Epidermal melanocyte (primary cell): ENCODE measurements at regions not wholly inside any gene's neighbourhood (a gene's known extent, or its start where the extent isn't known, plus 50 kb on each side); places are given as distances from the start of the nearest gene placed in this dataset.
"Not testable (repeated sequence)": the region's sequence is repeated elsewhere in the genome, so short reads cannot be mapped to it uniquely, and the experiment has no call there.

Experiments used
- DNase-seq: peaks from one replicate; pipeline ENCODE4 v3.0.0; 2011; ENCODE audit warnings: low spot score; ENCODE audit not compliant: insufficient read length

DNA sequence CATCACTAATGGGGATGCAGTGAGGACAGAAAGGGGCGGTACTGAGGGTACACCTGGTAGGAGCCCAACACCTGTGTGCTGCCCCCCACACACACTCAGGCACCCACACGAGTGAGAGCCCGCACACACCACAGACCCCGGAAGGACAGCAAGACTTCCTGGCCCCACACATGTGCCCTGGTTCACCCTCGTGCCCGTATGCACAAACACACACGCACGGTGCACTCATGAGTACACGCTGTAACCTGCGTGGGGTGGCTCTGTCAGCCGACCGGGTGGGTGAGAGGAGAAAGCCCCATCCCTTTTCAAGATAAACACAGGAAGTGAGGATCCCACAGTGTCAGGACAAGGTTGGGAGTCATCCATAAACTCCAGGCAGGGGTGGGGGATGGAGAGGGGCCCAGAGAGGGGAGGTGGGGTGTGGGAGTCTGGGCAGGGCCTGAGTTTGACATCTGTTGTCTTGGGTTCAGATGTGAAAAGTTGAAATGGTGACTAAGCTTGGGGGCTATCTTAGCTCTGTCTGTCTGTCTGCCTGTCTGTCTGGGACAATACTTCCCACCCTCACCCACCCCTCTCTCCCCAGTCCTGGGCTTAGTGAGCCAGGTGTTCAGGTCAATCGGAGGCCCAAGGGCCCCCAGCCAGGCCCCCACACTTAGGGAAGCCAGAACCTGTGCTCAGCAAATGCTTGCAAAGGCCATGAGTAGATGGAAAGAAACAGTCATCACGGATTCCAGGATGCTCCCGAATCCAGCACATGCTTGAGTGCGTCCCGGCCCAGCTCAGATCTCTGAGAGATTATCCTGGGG is 119.8 kb upstream of the ZBTB40 start:
- DNase-seq, result no peak

- DNase-seq, result no peak
These were observed 119.3 kb upstream of the ZBTB40 start for GRCh38 chr1:22332424-22332717.

GRCh38 chr1:22332795-22333499 is 118.7 kb upstream of the ZBTB40 start:
- no peak for DNase-seq

DNA sequence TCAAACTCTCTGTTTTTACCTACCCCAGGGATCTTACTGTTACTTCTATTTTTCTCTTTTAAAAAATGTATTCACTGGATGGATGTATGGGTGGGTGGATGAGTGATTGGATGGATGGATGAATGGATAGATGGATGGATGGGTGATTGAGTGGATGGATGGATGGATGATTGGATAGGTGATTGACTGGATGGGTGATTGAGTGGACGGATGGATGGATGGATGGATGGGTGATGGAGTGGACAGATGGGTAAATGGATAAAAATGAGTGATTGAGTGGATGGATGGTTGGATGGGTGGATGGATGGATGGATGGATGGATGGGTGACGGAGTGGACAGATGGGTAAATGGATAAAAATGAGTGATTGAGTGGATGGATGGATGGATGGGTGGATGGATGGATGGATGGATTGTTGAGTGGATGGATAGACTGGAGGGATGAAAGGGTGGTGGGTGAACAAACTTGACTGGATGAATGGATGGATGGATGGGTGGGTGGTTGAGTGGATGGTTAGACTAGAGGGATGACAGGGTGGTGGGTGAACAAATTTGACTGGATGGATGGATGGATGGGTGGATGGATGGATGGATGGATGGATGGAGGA is 118.0 kb upstream of the ZBTB40 start:
- DNase-seq, result no peak

- no peak for DNase-seq
These were observed 116.6 kb upstream of the ZBTB40 start for GRCh38 chr1:22334860-22335550.

DNA sequence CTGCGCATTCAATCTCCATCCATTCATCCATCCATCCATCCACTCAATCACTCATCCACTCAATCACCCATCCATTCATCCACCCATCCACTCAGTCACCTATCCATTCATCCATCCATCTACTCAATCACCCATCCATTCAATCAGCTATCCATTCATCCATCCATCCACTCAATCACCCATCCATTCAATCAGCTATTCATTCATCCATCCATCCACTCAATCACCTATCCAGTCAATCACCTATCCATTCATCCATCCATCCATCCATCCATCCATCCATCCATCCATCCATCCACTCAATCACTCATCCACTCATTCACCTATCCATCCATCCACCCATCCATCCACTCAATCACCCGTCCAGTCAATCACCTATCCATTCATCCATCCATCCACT is 115.4 kb upstream of the ZBTB40 start:
- not testable (repeated sequence) for DNase-seq

- not testable (repeated sequence) for DNase-seq
These were observed 114.7 kb upstream of the ZBTB40 start for GRCh38 chr1:22336696-22337545.

GRCh38 chr1:22338071-22338765 is 113.4 kb upstream of the ZBTB40 start:
- no peak for DNase-seq

- DNase-seq, result no peak
These were observed 112.4 kb upstream of the ZBTB40 start for GRCh38 chr1:22339237-22339636.

- DNase-seq, result no peak
These were observed 111.6 kb upstream of the ZBTB40 start for GRCh38 chr1:22340066-22340465.

GRCh38 chr1:22340873-22341272 is 110.8 kb upstream of the ZBTB40 start:
- DNase-seq, result no peak

DNA sequence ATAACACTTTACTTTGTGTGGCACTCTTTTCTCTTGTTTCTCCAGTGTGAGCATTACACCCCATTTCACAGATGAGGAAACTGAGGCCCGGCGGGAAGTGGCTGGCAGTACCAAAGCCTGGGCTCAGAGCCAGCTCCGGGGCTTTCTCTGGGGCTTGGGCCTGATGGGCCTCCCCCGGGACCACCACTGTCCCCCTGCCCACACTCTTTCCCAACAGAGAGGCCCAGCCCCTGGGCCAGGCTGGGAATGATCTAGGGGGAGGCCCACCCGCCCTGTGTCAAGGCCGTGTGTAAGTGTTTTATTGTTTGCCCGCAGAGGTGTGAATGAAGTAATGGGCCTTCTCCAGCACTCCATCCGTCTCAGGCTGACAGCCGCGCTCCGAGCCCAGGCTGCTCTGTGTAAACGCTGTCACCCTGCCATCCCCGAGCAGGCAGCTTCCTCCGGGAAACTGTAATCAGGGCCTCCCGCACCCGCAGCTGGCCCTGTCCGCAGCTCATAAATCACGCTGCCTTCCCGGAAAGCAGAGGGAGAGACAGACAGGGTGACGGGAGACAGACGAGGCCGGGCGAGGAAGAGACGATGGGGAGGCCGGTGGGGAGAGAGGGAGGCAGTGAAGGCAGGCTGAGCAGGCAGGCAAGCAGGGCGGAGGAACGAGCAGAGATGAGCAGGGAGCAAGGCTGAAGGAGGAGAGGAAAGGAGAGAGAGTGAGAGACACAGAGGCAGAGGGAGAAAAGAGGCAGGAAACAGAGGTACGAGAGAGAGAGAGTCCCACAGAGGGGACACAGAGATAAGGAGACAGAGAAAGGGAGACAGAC is 109.7 kb upstream of the ZBTB40 start:
- DNase-seq, result peak; percentile 34

DNA sequence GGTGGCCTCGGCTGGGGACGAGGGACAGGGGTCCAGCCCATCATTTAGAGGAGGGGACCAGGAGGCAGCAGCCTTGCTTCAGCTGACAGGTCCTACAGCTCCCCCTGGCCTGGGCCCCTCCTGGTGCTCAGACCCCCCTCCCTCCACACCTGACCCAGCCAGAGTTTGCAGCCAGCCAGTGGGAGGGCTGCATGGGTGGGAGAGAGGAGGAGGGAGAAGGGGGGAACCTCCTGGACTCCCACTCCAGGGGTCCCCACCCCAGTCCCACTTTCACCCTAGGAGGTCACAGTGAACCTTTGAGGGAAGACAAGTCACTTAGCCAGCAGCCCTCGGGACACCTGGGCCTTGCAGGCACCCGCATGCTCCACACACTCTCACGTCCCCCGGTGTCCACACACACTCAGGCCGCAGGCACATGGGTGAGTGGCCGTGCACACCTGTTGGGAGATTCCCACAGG is 108.9 kb upstream of the ZBTB40 start:
- DNase-seq, result no peak

GRCh38 chr1:22343456-22344328 is 108.0 kb upstream of the ZBTB40 start:
- DNase-seq, result no peak

GRCh38 chr1:22344329-22344630 is 107.4 kb upstream of the ZBTB40 start:
- DNase-seq, result no peak

- no peak for DNase-seq
These were observed 106.6 kb upstream of the ZBTB40 start for GRCh38 chr1:22344851-22345560.

DNA sequence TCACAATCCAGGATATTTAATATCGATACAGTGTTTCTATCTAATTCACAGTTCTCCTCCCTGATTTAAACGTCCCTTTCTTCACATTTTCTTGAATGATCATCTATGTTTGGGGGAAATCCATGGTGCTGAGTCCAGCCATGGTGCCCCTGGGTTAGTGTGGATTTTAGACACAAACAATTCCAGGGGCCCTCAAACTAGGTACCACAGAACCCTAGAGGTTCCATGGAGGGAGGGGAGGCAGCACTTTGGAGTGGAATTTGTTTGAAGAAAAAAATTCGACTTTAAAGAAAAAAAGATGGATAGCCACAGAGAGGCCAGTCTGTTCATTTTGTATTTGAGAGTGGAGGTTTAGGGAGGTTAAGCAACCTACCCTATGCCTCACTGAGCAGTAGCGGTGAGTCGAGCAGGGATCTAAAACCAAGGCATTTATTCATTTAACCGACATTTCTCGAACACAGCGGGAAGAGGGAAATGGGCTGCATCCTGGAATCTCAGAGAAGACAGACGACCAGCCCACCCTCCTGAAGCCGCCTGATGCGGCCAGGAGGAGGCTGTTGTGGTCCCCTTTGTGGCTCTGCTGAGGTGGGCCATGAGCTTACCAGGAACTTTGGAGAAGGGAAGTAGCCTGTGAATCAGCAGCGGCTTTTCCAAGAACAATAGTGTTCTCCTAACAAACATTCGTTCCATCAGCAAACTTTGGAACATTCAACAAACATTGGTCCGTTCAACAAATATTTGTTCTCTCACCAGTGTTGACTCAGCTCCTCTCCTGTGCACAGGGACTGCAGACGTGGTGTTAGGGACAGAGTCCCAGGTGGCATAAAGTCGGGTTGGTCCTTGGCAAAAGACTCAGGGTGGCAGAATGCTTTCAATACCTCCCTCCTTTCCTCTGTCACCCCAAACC is 103.5 kb upstream of the ZBTB40 start:
- DNase-seq, result no peak
